HEK293T (cell line): ENCODE measurements at regions not wholly inside any gene's neighbourhood (a gene's known extent, or its start where the extent isn't known, plus 50 kb on each side); places are given as distances from the start of the nearest gene placed in this dataset.

Experiments
- BHLHE40 ChIP-seq: fragments of 450-650 bp; IDR thresholded peaks from 2 replicates; pipeline ENCODE4 v1.6.1; 2016; ENCODE audit warnings: mild to moderate bottlenecking, moderate library complexity, borderline replicate concordance
- CTBP1 ChIP-seq: fragments of 450-650 bp; IDR thresholded peaks from 2 replicates; pipeline ENCODE4 v1.6.1; 2016; ENCODE audit warnings: borderline replicate concordance
- ELF4 ChIP-seq: fragments of 450-650 bp; IDR thresholded peaks from 2 replicates; pipeline ENCODE4 v1.6.1; 2017; ENCODE audit warnings: antibody characterized with exemption
- FOXA1 ChIP-seq: fragments of 450-650 bp; IDR thresholded peaks from 2 replicates; pipeline ENCODE4 v1.6.1; 2016; ENCODE audit warnings: mild to moderate bottlenecking
- FOXK2 ChIP-seq: fragments of 450-650 bp; IDR thresholded peaks from 2 replicates; pipeline ENCODE4 v1.6.1; 2016; ENCODE audit warnings: mild to moderate bottlenecking
- FOXM1 ChIP-seq: fragments of 450-650 bp; IDR thresholded peaks from 2 replicates; pipeline ENCODE4 v1.6.1; 2017; ENCODE audit warnings: mild to moderate bottlenecking, borderline replicate concordance
- HDGF ChIP-seq: fragments of 450-650 bp; IDR thresholded peaks from 2 replicates; pipeline ENCODE4 v1.6.1; 2017; ENCODE audit warnings: antibody characterized with exemption, borderline replicate concordance
- L3MBTL2 ChIP-seq: fragments of 450-650 bp; conservative IDR thresholded peaks from 2 replicates; pipeline ENCODE4 v1.6.1; 2016; ENCODE audit warnings: mild to moderate bottlenecking
- NFRKB ChIP-seq: fragments of 450-650 bp; IDR thresholded peaks from 2 replicates; pipeline ENCODE4 v1.6.1; 2016; ENCODE audit warnings: mild to moderate bottlenecking, moderate library complexity
- PKNOX1 ChIP-seq: fragments of 450-650 bp; IDR thresholded peaks from 2 replicates; pipeline ENCODE4 v1.6.1; 2016
- SP1 ChIP-seq: fragments of 450-650 bp; IDR thresholded peaks from 2 replicates; pipeline ENCODE4 v1.6.1; 2017
- SUZ12 ChIP-seq: fragments of 450-650 bp; IDR thresholded peaks from 2 replicates; pipeline ENCODE4 v1.6.1; 2016; ENCODE audit warnings: mild to moderate bottlenecking
- TARDBP ChIP-seq: fragments of 450-650 bp; IDR thresholded peaks from 2 replicates; pipeline ENCODE4 v1.6.1; 2016
- ZNF384 ChIP-seq: fragments of 450-650 bp; IDR thresholded peaks from 2 replicates; pipeline ENCODE4 v1.6.1; 2016

GRCh38 chr1:235011599-235012435, 116.8 kb downstream of the TOMM20 start:
- no peak for TF ChIP-seq SUZ12
- TF ChIP-seq FOXM1: no peak
- TF ChIP-seq NFRKB: no peak
- no peak for TF ChIP-seq SP1
- no peak for TF ChIP-seq ELF4
- TF ChIP-seq TARDBP: no peak
- TF ChIP-seq CTBP1: no peak
- TF ChIP-seq PKNOX1: no peak
- no peak for TF ChIP-seq ZNF384
- no peak for TF ChIP-seq BHLHE40
- no peak for TF ChIP-seq L3MBTL2
- TF ChIP-seq HDGF: no peak
- TF ChIP-seq FOXK2: no peak
- TF ChIP-seq FOXA1: no peak
